ENCODE measurements at regions not wholly inside any gene's neighbourhood (a gene's known extent, or its start where the extent isn't known, plus 50 kb on each side); places are given as distances from the start of the nearest gene placed in this dataset.

DNA sequence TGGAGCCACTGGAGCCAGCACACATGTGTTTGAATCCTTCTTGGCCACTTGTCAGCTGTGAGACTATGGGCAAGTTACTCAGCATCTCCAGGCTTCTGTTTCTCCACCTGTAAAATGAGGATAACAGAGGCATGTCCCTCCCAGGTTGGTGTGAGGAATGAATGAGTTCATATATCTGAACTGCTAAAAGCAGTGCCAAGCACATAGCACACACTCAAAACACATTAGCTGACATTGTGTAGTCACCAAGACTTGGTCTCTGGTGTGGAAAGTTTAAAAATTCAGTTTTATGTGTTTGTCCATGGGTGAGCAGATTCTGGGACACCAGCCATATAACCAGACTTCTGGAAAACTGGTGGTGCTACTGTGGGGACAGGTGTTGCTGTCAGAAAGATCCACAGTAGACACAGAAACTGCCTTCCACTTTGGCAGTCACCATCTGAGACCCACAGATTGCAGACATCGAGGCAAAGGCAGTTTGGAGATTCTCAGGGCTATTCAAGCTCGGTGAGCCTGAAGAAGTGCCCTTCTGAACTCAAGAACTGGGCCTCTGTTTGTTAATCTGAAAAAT lies 115.8 kb downstream of the MRPL14 start:
- Histone ChIP-seq H4K20me1 (ENCODE audit: insufficient read depth, low read length, poor library complexity, severe bottlenecking) (no peaks in the 10 kb centered on the region), H3K27me3 (ENCODE audit: insufficient read depth, low read length, poor library complexity, severe bottlenecking) (no peaks in the 10 kb centered on the region), H3K9me2 (replicated peaks; ENCODE audit: low read depth, low read length) (no peaks in the 10 kb centered on the region), H3K9ac (ENCODE audit: low read depth, low read length, poor library complexity, severe bottlenecking) (no peak overlapping the region), H3K4me3 (ENCODE audit: low read length, poor library complexity, severe bottlenecking) (no peak overlapping the region), H3F3A (ENCODE audit: low read depth) (no peaks in the 10 kb centered on the region), H3K4me1 (ENCODE audit: insufficient read depth, low read length, poor library complexity, severe bottlenecking) (peaks cover 4% of the 10 kb centered on the region), H3K9me3 (ENCODE audit: insufficient read depth, low read depth, low read length) (no peaks in the 10 kb centered on the region), H3K36me3 (ENCODE audit: insufficient read depth, low read length) (no peaks in the 10 kb centered on the region), H3K79me2 (ENCODE audit: insufficient read depth, low read length) (no peaks in the 10 kb centered on the region), H2AFZ (ENCODE audit: low read length) (no peak overlapping the region), H3K4me2 (ENCODE audit: low read depth, low read length, poor library complexity, severe bottlenecking) (no peak overlapping the region)
- TF ChIP-seq EZH2phosphoT487 (IDR thresholded peaks at IDR 0.05; ENCODE audit: borderline replicate concordance): no peak
- TF ChIP-seq, protein P1, sequence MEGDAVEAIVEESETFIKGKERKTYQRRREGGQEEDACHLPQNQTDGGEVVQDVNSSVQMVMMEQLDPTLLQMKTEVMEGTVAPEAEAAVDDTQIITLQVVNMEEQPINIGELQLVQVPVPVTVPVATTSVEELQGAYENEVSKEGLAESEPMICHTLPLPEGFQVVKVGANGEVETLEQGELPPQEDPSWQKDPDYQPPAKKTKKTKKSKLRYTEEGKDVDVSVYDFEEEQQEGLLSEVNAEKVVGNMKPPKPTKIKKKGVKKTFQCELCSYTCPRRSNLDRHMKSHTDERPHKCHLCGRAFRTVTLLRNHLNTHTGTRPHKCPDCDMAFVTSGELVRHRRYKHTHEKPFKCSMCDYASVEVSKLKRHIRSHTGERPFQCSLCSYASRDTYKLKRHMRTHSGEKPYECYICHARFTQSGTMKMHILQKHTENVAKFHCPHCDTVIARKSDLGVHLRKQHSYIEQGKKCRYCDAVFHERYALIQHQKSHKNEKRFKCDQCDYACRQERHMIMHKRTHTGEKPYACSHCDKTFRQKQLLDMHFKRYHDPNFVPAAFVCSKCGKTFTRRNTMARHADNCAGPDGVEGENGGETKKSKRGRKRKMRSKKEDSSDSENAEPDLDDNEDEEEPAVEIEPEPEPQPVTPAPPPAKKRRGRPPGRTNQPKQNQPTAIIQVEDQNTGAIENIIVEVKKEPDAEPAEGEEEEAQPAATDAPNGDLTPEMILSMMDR (conservative IDR thresholded peaks at IDR 0.05; ENCODE audit: low read length): no peak

DNA sequence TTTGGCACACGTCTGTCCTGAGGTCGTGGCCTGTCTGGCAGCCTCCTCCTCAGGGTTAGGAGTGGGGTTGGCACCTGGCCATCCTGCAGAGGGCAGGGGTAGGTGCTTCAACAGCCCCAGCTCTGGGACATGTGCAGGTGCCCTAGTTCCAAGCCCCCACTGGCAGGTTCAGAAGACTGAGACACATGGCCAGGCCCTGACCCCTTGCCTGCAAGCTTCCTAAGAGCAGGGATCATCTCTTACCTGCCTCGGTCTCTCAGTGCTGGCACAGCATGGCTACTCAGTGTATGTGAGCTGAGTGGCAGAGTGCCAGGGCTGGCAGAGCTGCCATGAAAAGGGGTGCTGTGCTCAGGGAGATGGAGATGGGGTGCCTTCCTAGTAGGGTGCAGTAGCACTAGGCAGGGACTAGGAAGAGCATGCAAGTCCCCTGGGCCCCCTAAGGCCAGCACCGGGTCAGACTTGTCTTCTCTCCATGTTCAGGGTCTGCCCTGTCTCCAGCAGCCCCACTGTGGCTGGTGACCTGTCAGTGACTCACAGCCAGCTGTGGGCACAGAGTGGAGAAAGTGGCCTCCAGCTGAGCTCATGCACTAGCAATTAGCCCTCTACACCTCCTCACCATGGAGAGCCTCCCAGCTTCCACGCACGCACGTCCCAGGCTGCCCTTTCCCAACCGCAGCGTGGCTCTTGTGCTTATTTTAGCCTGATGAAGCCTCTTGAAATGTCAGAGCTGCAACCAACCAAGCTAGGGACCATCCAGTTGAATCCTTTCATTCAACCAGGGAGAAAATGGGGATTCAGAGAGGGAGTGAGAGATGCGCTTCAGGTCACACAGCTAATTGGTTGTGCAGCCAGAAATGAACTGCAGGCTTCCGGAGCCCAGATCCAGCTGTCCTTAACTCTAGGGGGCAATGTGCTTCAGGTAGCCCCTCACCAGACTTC lies 116.6 kb downstream of the MRPL14 start:
- Histone ChIP-seq H2AFZ (ENCODE audit: low read length) (no peak overlapping the region), H3K36me3 (ENCODE audit: insufficient read depth, low read length) (no peaks in the 10 kb centered on the region), H3K4me3 (ENCODE audit: low read length, poor library complexity, severe bottlenecking) (no peak overlapping the region), H3K27me3 (ENCODE audit: insufficient read depth, low read length, poor library complexity, severe bottlenecking) (no peaks in the 10 kb centered on the region), H3F3A (ENCODE audit: low read depth) (no peaks in the 10 kb centered on the region), H3K4me2 (ENCODE audit: low read depth, low read length, poor library complexity, severe bottlenecking) (no peak overlapping the region), H3K4me1 (ENCODE audit: insufficient read depth, low read length, poor library complexity, severe bottlenecking) (peaks cover 4% of the 10 kb centered on the region), H3K79me2 (ENCODE audit: insufficient read depth, low read length) (no peaks in the 10 kb centered on the region), H3K9me3 (ENCODE audit: insufficient read depth, low read depth, low read length) (no peaks in the 10 kb centered on the region), H3K9me2 (replicated peaks; ENCODE audit: low read depth, low read length) (no peaks in the 10 kb centered on the region), H3K9ac (ENCODE audit: low read depth, low read length, poor library complexity, severe bottlenecking) (no peak overlapping the region), H4K20me1 (ENCODE audit: insufficient read depth, low read length, poor library complexity, severe bottlenecking) (no peaks in the 10 kb centered on the region)
- TF ChIP-seq, protein P1 (conservative IDR thresholded peaks at IDR 0.05; ENCODE audit: low read length): no peak

DNA sequence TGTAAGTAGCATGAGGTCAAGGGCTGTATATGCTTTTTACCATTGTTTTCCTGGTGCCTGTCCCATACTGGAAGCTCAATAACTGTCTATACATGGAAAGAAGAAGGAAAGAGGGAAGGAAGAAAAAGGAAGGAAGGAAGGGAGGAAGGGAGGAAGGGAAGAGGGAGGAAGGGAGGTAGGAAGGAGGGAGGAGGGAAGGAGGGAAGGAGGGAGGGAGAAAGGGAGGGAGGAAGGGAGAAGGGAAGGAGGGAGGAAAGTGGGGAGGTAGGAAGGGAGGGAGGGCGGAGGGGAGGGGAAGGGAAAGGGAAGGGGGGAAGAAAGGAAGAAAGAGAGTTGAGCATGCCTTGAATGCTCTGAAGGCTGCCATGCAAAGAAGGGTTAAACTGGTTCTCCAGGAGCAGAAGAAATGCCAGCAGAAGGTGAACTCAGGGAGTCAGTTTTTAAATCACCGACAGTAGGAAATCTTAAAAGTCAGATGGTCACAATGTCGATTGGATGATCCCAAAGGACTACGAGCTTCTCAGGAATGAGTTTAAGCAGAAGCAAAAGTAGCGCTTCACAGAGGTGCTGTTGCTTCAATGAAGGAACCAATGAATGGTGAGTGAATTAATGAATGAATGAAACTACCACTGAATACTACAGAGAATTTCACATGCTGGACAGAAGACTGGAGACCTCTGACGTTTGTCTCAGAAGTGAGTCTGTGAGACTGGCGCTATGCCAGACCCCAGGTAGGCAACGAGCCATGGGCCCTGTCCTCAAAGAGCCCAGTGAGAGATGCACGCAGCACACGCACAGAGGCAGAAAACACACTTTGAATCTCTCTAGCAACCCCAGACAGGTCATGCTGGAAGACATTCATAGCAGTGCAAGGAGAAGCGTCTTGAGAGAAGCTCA lies 117.6 kb downstream of the MRPL14 start:
- TF ChIP-seq EZH2phosphoT487 (IDR thresholded peaks at IDR 0.05; ENCODE audit: borderline replicate concordance): no peak
- TF ChIP-seq, protein P1 (conservative IDR thresholded peaks at IDR 0.05; ENCODE audit: low read length): no peak
- Histone ChIP-seq H3K4me3 (ENCODE audit: low read length, poor library complexity, severe bottlenecking) (no peak overlapping the region), H3F3A (ENCODE audit: low read depth) (no peaks in the 10 kb centered on the region), H3K27me3 (ENCODE audit: insufficient read depth, low read length, poor library complexity, severe bottlenecking) (no peaks in the 10 kb centered on the region), H4K20me1 (ENCODE audit: insufficient read depth, low read length, poor library complexity, severe bottlenecking) (no peaks in the 10 kb centered on the region), H3K4me1 (ENCODE audit: insufficient read depth, low read length, poor library complexity, severe bottlenecking) (peaks cover 4% of the 10 kb centered on the region), H3K79me2 (ENCODE audit: insufficient read depth, low read length) (no peaks in the 10 kb centered on the region), H3K9me2 (replicated peaks; ENCODE audit: low read depth, low read length) (no peaks in the 10 kb centered on the region), H3K9me3 (ENCODE audit: insufficient read depth, low read depth, low read length) (no peaks in the 10 kb centered on the region), H3K4me2 (ENCODE audit: low read depth, low read length, poor library complexity, severe bottlenecking) (no peak overlapping the region), H2AFZ (ENCODE audit: low read length) (no peak overlapping the region), H3K9ac (ENCODE audit: low read depth, low read length, poor library complexity, severe bottlenecking) (no peak overlapping the region), H3K36me3 (ENCODE audit: insufficient read depth, low read length) (no peaks in the 10 kb centered on the region)
